ENCODE measurements at regions not wholly inside any gene's neighbourhood (a gene's known extent, or its start where the extent isn't known, plus 50 kb on each side); places are given as distances from the start of the nearest gene placed in this dataset.

- TF ChIP-seq CTCF (IDR thresholded peaks at IDR 0.05; ENCODE audit: low read depth, low read length, poor library complexity, severe bottlenecking), result no peak
- no peak for TF ChIP-seq EZH2phosphoT487 (IDR thresholded peaks at IDR 0.05; ENCODE audit: borderline replicate concordance, low read length)
These were observed 79.4 kb upstream of the LRFN2 start for GRCh38 chr6:40666530-40666929.

All from DOHH2 (cell line).